GM08714 (cell line): ENCODE measurements at regions not wholly inside any gene's neighbourhood (a gene's known extent, or its start where the extent isn't known, plus 50 kb on each side); places are given as distances from the start of the nearest gene placed in this dataset.

Experiments used
- H3K4me3 ChIP-seq: fragments of 200-500 bp; sonication (Bioruptor generic); 2 replicates; pipeline ENCODE4 v1.5.1; 2014; ENCODE audit warnings: mild to moderate bottlenecking, low read length, inconsistent platforms
- ZNF274 ChIP-seq: IDR thresholded peaks from 2 replicates; pipeline ENCODE4 v1.6.1; 2012; ENCODE audit warnings: mild to moderate bottlenecking, low read depth, low read length

- no peak overlapping the region for H3K4me3 ChIP-seq
- no peak for TF ChIP-seq ZNF274
These were observed 302.8 kb upstream of the ADAMTS5 start for GRCh38 chr21:27269644-27270043.

GRCh38 chr21:27268290-27268689, 301.4 kb upstream of the ADAMTS5 start:
- H3K4me3 ChIP-seq: no peak overlapping the region
- no peak for TF ChIP-seq ZNF274

- TF ChIP-seq ZNF274: no peak
- no peak overlapping the region for H3K4me3 ChIP-seq
These were observed 299.1 kb upstream of the ADAMTS5 start for GRCh38 chr21:27265949-27266348.

GRCh38 chr21:27265492-27265891, 298.6 kb upstream of the ADAMTS5 start:
- no peak for TF ChIP-seq ZNF274
- H3K4me3 ChIP-seq: no peak overlapping the region

- no peak for TF ChIP-seq ZNF274
- H3K4me3 ChIP-seq: no peak overlapping the region
These were observed 294.8 kb upstream of the ADAMTS5 start for GRCh38 chr21:27261676-27262075.

GRCh38 chr21:27260728-27261127, 293.8 kb upstream of the ADAMTS5 start:
- no peak overlapping the region for H3K4me3 ChIP-seq
- TF ChIP-seq ZNF274: no peak

- H3K4me3 ChIP-seq: no peak overlapping the region
- TF ChIP-seq ZNF274: no peak
These were observed 292.0 kb upstream of the ADAMTS5 start for GRCh38 chr21:27258742-27259448.

GRCh38 chr21:27257908-27258556, 291.1 kb upstream of the ADAMTS5 start:
- TF ChIP-seq ZNF274: no peak
- no peak overlapping the region for H3K4me3 ChIP-seq

GRCh38 chr21:27257226-27257625, 290.3 kb upstream of the ADAMTS5 start:
- TF ChIP-seq ZNF274: no peak
- H3K4me3 ChIP-seq: no peak overlapping the region

GRCh38 chr21:27251752-27252151, 284.9 kb upstream of the ADAMTS5 start:
- H3K4me3 ChIP-seq: no peak overlapping the region
- TF ChIP-seq ZNF274: no peak

GRCh38 chr21:27250366-27250765, 283.5 kb upstream of the ADAMTS5 start:
- H3K4me3 ChIP-seq: no peak overlapping the region
- TF ChIP-seq ZNF274: no peak

- TF ChIP-seq ZNF274: no peak
- H3K4me3 ChIP-seq: no peak overlapping the region
These were observed 281.9 kb upstream of the ADAMTS5 start for GRCh38 chr21:27248814-27249213.

- no peak overlapping the region for H3K4me3 ChIP-seq
- no peak for TF ChIP-seq ZNF274
These were observed 279.9 kb upstream of the ADAMTS5 start for GRCh38 chr21:27246741-27247140.

- no peak overlapping the region for H3K4me3 ChIP-seq
- TF ChIP-seq ZNF274: no peak
These were observed 277.9 kb upstream of the ADAMTS5 start for GRCh38 chr21:27244776-27245175.

GRCh38 chr21:27244352-27244751, 277.5 kb upstream of the ADAMTS5 start:
- TF ChIP-seq ZNF274: no peak

More at GRCh38 chr21:27244352-27244751, 277.5 kb upstream of the ADAMTS5 start:
- H3K4me3 ChIP-seq: no peak overlapping the region
